Type B pancreatic cell (in vitro differentiated cells): ENCODE measurements at regions not wholly inside any gene's neighbourhood (a gene's known extent, or its start where the extent isn't known, plus 50 kb on each side); places are given as distances from the start of the nearest gene placed in this dataset.

Experiments
- DNase-seq: peaks from one replicate; pipeline ENCODE4 v3.0.0; 2021; ENCODE audit warnings: mixed read lengths; ENCODE audit not compliant: unreplicated experiment; ENCODE audit errors: extremely low spot score
- H3K27ac Mint-ChIP-seq: 2 replicates; pipeline ENCODE4 v1.8.0; 2021; ENCODE audit warnings: mild to moderate bottlenecking, mixed read lengths
- H3K27me3 Mint-ChIP-seq: 2 replicates; pipeline ENCODE4 v1.8.0; 2021; ENCODE audit warnings: mixed read lengths
- H3K36me3 Mint-ChIP-seq: 2 replicates; pipeline ENCODE4 v1.8.0; 2021; ENCODE audit warnings: mixed read lengths
- H3K4me1 Mint-ChIP-seq: one replicate; pipeline ENCODE4 v1.8.0; 2021; ENCODE audit warnings: mixed read lengths; ENCODE audit not compliant: unreplicated experiment
- H3K4me3 Mint-ChIP-seq: 2 replicates; pipeline ENCODE4 v1.8.0; 2021; ENCODE audit warnings: mild to moderate bottlenecking, mixed read lengths
- H3K9me3 Mint-ChIP-seq: 2 replicates; pipeline ENCODE4 v1.8.0; 2021; ENCODE audit warnings: mixed read lengths
- CTCF ChIP-seq: fragments of 200-600 bp; sonication (generic); conservative IDR thresholded peaks from 2 replicates; pipeline ENCODE4 v1.5.0; 2021; ENCODE audit warnings: antibody characterized with exemption, mild to moderate bottlenecking

GRCh38 chr12:125386652-125387051 lies 321.4 kb downstream of the AACS start:
- no peak for TF ChIP-seq CTCF
- no peak overlapping the region for H3K4me3 Mint-ChIP-seq
- H3K9me3 Mint-ChIP-seq: no peaks in the 10 kb centered on the region
- no peak overlapping the region for H3K27ac Mint-ChIP-seq
- no peaks in the 10 kb centered on the region for H3K4me1 Mint-ChIP-seq
- H3K36me3 Mint-ChIP-seq: no peaks in the 10 kb centered on the region
- no peak for DNase-seq
- H3K27me3 Mint-ChIP-seq: peaks cover 10% of the 10 kb centered on the region

- no peak for TF ChIP-seq CTCF
- Mint-ChIP-seq H3K9me3 (no peaks in the 10 kb centered on the region), H3K4me3 (no peak overlapping the region), H3K4me1 (no peaks in the 10 kb centered on the region), H3K36me3 (no peaks in the 10 kb centered on the region), H3K27me3 (peaks cover 10% of the 10 kb centered on the region), H3K27ac (no peak overlapping the region)
- no peak for DNase-seq
These were observed 322.0 kb downstream of the AACS start for GRCh38 chr12:125387206-125387605.

- no peaks in the 10 kb centered on the region for H3K9me3 Mint-ChIP-seq
- no peak overlapping the region for H3K27ac Mint-ChIP-seq
- H3K36me3 Mint-ChIP-seq: no peaks in the 10 kb centered on the region
- H3K4me3 Mint-ChIP-seq: no peak overlapping the region
- H3K4me1 Mint-ChIP-seq: no peaks in the 10 kb centered on the region
- TF ChIP-seq CTCF: no peak
- H3K27me3 Mint-ChIP-seq: peaks cover 12% of the 10 kb centered on the region
- DNase-seq: no peak
These were observed 323.9 kb downstream of the AACS start for GRCh38 chr12:125389061-125389697.

- Mint-ChIP-seq H3K4me3 (no peak overlapping the region), H3K4me1 (no peaks in the 10 kb centered on the region), H3K27ac (no peak overlapping the region), H3K9me3 (peaks cover 6% of the 10 kb centered on the region), H3K27me3 (peaks cover 10% of the 10 kb centered on the region), H3K36me3 (no peaks in the 10 kb centered on the region)
- TF ChIP-seq CTCF: no peak
- DNase-seq: no peak
These were observed 328.3 kb downstream of the AACS start for GRCh38 chr12:125393569-125393968.

- Mint-ChIP-seq H3K4me1 (no peaks in the 10 kb centered on the region), H3K36me3 (no peaks in the 10 kb centered on the region), H3K4me3 (no peak overlapping the region), H3K27me3 (peaks cover 11% of the 10 kb centered on the region), H3K27ac (no peak overlapping the region), H3K9me3 (peaks cover 11% of the 10 kb centered on the region)
- TF ChIP-seq CTCF: no peak
- DNase-seq: no peak
These were observed 330.5 kb downstream of the AACS start for GRCh38 chr12:125395583-125396215.
